KBM-7 (cell line): ENCODE measurements at regions not wholly inside any gene's neighbourhood (a gene's known extent, or its start where the extent isn't known, plus 50 kb on each side); places are given as distances from the start of the nearest gene placed in this dataset.
A peak's percentile ranks its signal among the peaks of the same experiment; 100 is the strongest.
"Not testable (repeated sequence)": the region's sequence is repeated elsewhere in the genome, so short reads cannot be mapped to it uniquely, and the experiment has no call there.

ENCODE experiments used
- DNase-seq: peaks from one replicate; pipeline ENCODE4 v3.0.0-alpha.2; 2015
- in situ Hi-C: fragments of 300-500 bp; cut with MboI; formaldehyde crosslinking; loops from 2 replicates; pipeline ENCODE4 v1.14.3; 2020; ENCODE audit warnings: low sequenced_read_pairs, low pct_unique_long_range_greater_than_20kb, mixed read lengths

GRCh38 chr18:76307293-76307690 is 187.8 kb downstream of the ZNF516 start:
- in situ Hi-C loops, result no loop called here
- no peak for DNase-seq

DNA sequence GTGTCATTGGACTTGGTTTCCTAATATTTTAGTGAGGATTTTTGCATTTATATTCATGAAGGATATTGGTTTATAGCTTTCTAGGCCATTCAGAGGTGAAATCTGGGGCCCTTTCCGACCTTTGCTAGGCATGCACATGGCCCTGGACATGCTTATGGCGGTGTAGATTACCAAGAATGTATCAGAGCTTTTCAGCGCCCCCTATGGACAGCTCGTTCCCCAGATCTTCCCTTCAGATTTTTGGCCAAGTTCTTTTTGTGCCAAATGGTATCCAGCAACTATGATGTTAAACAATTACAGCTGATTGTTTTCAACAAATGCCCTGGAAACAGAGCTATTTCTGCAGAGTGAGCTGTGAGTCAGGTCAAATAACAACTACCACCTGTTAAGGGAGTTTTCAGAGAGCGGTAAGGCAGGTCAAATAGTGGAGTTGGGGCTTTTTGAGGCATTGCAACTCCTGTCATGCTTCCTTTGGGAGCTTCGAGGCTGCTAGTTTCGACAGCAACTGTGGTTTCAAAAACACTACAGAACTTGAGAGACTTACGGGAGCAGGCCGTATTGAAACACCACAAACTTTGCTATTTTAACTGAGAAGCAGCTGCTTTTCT is 188.3 kb downstream of the ZNF516 start:
- in situ Hi-C loops, result no loop called here
- peak; percentile 18 for DNase-seq

- in situ Hi-C loops, result no loop called here
- no peak for DNase-seq
These were observed 209.2 kb downstream of the ZNF516 start for GRCh38 chr18:76285866-76286265.

DNA sequence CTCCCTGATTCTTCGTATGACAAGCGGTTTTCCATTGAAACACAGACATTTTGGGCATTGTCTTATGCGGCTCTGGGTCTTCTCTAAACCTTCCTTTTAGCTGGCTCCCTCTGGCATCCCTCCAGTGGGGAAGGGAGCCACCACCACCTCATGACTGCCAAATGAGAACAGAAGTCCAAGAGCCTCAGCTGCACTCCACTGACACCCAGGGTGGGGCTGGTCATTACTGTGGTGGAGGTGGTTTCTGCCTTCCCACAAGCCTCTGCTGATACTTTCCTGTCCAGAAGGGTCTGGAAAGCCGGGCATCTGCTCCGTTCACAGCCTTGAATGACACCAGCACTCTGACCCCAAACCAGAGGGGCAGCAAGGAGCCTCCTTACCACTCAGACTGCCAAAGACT is 213.5 kb downstream of the ZNF516 start:
- DNase-seq, result no peak
- in situ Hi-C loops, result no loop called here

- DNase-seq, result no peak
- in situ Hi-C loops, result no loop called here
These were observed 217.2 kb downstream of the ZNF516 start for GRCh38 chr18:76277801-76278200.

GRCh38 chr18:76275727-76276313 is 219.2 kb downstream of the ZNF516 start:
- DNase-seq, result peak; percentile 7
- in situ Hi-C loops, result no loop called here

GRCh38 chr18:76274468-76275289 is 220.4 kb downstream of the ZNF516 start:
- in situ Hi-C loops, result no loop called here
- peak; percentile 27 for DNase-seq

DNA sequence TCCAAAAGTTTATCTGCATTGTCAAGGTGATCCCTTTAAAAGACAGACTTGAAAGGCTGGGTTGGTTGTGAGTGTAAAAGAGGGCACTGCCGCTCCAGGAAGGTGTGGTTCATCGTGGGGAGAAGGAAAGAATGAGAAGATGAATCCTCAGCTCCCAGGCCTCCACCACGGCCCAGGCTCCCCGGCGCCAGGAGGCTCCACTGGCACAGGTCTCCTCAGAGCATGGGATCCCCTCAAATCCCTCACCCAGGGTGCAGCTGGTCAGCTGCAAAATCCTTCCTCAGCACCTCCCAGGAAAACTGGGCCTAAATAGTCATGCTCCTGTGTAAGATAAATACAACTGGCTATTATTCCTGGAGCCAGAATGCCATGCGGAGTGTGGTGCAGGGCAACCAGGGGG is 221.1 kb downstream of the ZNF516 start:
- in situ Hi-C loops, result no loop called here
- no peak for DNase-seq

DNA sequence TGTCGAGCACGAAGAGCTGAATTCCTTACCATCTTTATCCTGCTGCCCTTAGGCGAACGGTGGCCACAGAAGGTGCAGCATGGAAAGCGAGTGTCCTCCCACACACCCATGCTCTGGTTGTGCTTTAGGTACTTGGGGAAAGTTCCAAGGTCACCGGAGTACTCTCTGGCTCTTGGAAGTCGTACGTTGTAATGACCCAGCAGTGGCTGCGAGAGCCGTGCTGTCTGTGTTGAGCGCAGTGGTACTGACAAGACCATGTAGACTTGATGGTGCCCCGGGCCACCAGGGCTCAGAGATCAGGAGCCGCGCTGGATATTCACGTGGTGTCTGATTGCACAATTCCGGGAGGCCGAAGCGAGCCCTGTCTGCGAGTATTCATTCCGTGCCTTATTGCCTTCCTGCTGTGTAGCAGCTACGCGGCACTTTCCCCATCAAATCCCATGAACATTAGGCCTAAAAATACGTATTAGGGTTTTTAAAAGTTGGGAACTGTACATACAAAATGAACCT is 222.0 kb downstream of the ZNF516 start:
- no peak for DNase-seq
- in situ Hi-C loops, result no loop called here

- DNase-seq, in situ Hi-C loops: not testable (repeated sequence)
These were observed 227.6 kb downstream of the ZNF516 start for GRCh38 chr18:76267423-76267822.

DNA sequence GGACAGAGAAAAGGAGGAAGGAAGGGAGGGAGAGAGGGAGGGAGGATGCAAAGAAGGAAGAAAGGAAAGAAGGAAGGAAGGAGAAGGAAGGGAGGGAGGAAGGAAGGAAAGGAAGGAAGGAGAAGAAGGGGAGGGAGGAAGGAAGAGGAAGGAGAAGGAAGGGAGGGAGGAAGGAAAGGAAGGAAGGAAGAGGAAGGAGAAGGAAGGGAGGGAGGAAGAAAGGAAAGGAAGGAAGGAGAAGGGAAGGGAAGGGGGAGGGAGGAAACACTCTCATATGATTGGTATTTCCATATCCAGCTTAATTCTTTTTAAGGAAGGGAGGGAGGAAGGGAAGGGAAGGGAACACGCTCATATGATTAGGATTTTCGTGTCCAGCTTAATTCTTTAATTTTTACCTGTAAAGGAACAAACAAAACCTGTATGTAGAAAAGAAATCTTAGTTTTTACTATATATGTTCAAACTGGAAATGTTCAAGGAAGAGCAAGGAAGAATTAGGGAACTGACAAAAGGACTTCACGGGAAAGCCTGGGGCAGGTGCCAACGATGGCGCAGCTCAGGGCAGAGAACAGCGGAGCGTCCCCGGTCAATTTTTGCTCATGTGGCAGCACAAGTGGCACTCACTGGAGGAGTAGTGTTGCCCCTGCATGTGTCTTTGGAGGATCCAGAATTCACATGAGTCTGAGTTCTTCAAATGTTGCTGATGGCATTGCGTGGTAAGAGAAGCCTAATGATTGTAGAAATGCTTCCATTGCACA is 228.6 kb downstream of the ZNF516 start:
- DNase-seq, result no peak
- in situ Hi-C loops, result no loop called here

DNA sequence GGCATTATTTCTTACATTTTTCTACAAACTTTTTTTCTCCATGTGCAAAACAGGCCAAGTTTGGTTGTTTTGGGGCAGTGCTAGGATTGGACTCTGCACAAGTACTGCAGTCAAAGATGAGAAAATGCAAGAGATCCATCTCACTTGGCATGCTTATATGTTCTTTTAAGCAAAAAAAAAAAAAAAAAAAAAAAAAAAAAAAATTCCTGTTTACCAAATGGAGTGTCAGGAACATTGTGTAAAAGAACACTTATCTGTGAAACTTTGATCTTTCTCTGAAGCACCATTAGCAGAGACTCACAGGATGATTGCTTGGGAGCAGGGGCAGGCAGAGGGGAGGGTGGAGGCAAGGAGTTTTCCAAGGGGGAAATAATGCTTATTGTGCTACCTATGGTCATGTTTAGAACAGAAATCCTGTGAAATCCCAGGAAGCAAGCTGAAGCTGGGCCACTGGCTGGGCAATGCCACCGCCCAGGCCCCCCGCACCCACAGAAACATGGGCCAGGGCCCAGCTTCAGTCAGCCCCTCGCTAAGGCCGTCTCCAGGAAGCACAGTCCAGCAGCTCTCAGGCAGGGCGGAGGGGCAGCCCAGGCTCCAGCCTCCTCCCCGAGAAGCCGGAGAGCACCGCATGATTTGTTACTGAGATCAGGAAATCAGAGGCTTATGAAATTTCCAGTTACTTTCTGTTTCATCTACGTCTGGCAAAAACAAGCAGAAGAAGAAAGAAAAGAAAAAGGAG is 229.4 kb downstream of the ZNF516 start:
- DNase-seq, result no peak
- in situ Hi-C loops, result no loop called here

DNA sequence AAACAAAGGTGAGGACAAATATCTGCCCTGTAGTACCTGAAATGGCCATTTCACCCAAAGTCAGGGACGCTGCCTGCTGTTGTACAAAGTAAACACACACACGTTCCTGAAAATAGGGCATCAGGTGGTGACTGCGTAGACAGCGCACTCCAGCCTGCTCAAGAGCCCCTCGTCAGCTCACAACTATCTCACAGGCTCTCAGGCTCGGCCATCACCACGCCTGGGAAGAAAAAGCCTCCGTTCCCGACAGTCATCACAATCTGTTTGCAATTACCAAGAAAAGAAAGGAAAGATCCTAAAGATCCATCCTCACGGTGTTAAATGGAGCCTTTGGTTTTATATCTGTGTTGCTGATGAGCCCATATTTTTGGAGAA is 230.2 kb downstream of the ZNF516 start:
- no peak for DNase-seq
- in situ Hi-C loops, result no loop called here

DNA sequence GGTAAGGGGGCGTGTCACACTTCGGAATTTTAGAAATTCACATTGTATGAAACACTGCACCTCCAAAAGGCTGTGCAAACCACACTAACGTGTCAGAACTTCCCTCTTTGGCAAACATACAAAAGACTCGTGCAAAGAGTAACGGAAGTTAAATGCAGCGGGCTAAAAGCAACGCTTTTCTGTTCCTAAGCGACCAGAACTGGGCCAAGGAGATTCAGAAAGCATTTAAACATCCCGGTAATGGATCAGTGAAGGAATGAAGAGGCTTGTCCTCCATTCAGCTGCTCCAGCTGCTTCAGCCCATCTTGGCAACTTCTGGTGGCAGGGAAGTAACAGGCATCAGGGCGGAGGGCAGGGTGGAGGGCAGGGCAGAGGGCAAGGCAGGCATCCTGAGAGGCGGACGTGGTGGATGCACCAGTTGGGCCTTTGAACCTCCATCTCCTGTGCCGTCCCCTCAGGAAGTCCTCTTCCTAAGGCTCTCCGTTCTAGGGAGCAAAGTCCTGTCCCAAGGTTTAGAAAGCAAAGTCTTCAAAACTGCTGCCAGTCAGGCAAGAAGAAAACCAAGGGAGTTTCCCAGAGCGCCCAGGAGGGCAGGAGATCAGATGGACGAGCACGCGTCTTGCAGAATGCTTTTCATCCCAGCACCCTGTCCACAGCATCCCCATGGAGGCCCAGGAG is 230.7 kb downstream of the ZNF516 start:
- in situ Hi-C loops, result no loop called here
- peak; percentile 5 for DNase-seq

- in situ Hi-C loops, result no loop called here
- DNase-seq, result no peak
These were observed 231.7 kb downstream of the ZNF516 start for GRCh38 chr18:76263046-76264005.

DNA sequence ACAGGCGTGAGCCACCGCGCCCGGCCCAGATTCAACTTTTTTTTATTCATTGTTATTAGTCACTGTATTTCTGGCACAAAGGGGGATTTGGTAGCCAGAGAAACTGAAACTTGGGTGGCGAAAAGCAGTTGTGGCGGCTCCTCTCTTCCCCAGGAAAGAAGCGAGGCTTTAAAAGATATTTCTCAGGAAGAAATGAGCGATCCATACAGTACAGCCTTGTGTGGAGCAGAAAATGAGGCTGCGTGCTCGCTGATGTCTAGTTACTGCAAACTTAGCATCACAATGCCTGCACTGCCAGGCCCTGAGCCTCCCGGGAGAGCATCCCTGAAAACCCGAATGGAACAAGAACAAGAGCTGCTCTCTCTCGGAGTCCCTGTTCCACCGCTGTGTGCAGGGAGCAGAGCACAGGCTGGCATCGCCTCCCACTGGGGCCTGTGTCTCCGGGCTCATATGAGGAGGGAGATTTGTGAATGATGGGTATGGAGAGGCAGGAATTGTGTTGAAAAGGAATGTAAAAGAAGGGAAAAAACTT is 234.0 kb downstream of the ZNF516 start:
- no peak for DNase-seq
- in situ Hi-C loops, result no loop called here

GRCh38 chr18:76259711-76260110 is 235.3 kb downstream of the ZNF516 start:
- in situ Hi-C loops, result no loop called here

More at GRCh38 chr18:76259711-76260110, 235.3 kb downstream of the ZNF516 start:
- no peak for DNase-seq
